ENCODE measurements at regions not wholly inside any gene's neighbourhood (a gene's known extent, or its start where the extent isn't known, plus 50 kb on each side); places are given as distances from the start of the nearest gene placed in this dataset.

DNA sequence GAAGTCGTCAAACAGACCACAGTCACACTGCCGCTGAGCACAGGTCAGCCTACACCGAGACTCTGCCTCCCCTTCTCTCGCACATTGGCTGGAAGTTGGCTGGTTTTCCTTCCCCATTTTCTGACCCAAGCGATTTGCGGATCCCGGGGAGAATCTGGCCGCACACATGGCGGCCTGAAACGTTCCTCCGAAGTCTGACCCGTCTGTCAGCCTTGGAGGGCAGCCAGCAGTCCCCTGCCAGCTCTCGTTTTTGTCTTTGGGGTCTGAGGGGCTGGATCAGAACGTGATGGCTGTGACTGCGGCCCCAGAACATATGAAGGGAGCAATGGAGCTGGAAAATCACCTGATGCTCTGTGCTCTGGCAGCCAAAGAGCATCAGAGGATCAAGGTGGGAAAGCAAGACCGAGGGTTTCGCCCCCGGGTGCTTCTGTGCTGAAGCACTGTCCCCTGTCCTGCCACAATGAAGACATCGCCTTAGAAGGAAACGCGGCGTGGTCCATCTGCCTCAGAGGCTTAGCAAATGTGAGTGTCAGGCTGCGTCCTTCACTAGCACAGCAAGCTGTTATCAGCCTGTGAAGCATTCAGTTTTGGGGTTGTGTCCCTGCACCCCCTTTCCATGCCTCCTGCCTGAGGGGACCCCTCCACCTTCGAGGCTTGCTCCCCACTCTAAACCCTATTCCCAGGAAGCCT is 119.3 kb upstream of the SHH start:
- Mint-ChIP-seq H3K9me3 (peaks cover 7% of the 10 kb centered on the region), H3K27ac (no peak overlapping the region), H3K27me3 (peaks cover 16% of the 10 kb centered on the region), H3K4me1 (no peaks in the 10 kb centered on the region), H3K4me3 (no peak overlapping the region), H3K36me3 (ENCODE audit: low read depth) (no peaks in the 10 kb centered on the region)
- no peak for ATAC-seq (replicated peaks)

DNA sequence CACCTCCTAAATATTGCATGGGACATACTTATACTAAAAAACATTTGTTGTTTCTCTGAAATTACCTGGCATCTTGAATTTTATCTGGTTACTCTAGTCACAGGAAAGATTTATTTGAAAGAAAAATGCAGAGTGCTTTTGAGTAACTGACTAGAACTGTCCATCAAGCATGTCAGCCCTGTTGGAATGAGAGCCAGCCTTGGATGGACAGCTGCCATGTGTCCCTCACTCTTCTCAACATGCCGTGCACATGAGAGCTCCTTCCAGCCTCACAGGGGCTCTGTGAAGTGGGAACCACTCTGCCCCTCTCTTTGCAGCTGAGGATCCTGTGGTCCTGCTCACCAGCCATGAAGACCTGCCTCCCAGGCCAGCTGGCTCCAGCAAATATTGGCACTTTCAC is 118.3 kb upstream of the SHH start:
- H3K27ac Mint-ChIP-seq: no peak overlapping the region
- H3K9me3 Mint-ChIP-seq: peaks cover 7% of the 10 kb centered on the region
- ATAC-seq (replicated peaks): no peak
- H3K36me3 Mint-ChIP-seq (ENCODE audit: low read depth): no peaks in the 10 kb centered on the region
- peaks cover 16% of the 10 kb centered on the region for H3K27me3 Mint-ChIP-seq
- no peak overlapping the region for H3K4me3 Mint-ChIP-seq
- no peaks in the 10 kb centered on the region for H3K4me1 Mint-ChIP-seq

GRCh38 chr7:155930061-155930460 is 117.8 kb upstream of the SHH start:
- Mint-ChIP-seq H3K27ac (no peak overlapping the region), H3K9me3 (peaks cover 4% of the 10 kb centered on the region), H3K4me3 (no peak overlapping the region), H3K4me1 (no peaks in the 10 kb centered on the region), H3K27me3 (peaks cover 16% of the 10 kb centered on the region), H3K36me3 (ENCODE audit: low read depth) (no peaks in the 10 kb centered on the region)
- no peak for ATAC-seq (replicated peaks)

- Mint-ChIP-seq H3K4me3 (no peak overlapping the region), H3K4me1 (no peaks in the 10 kb centered on the region), H3K27ac (no peak overlapping the region), H3K36me3 (ENCODE audit: low read depth) (no peaks in the 10 kb centered on the region), H3K27me3 (peaks cover 18% of the 10 kb centered on the region), H3K9me3 (no peaks in the 10 kb centered on the region)
- ATAC-seq (replicated peaks): no peak
These were observed 116.3 kb upstream of the SHH start for GRCh38 chr7:155928583-155928982.

- Mint-ChIP-seq H3K36me3 (ENCODE audit: low read depth) (no peaks in the 10 kb centered on the region), H3K27ac (no peak overlapping the region), H3K27me3 (peaks cover 18% of the 10 kb centered on the region), H3K4me3 (no peak overlapping the region), H3K4me1 (no peaks in the 10 kb centered on the region), H3K9me3 (no peaks in the 10 kb centered on the region)
- no peak for ATAC-seq (replicated peaks)
These were observed 115.6 kb upstream of the SHH start for GRCh38 chr7:155927905-155928304.

GRCh38 chr7:155925682-155926081 is 113.4 kb upstream of the SHH start:
- Mint-ChIP-seq H3K9me3 (no peaks in the 10 kb centered on the region), H3K27ac (no peak overlapping the region), H3K36me3 (ENCODE audit: low read depth) (no peaks in the 10 kb centered on the region), H3K4me3 (no peak overlapping the region), H3K4me1 (no peaks in the 10 kb centered on the region), H3K27me3 (peaks cover 18% of the 10 kb centered on the region)
- no peak for ATAC-seq (replicated peaks)

- no peaks in the 10 kb centered on the region for H3K36me3 Mint-ChIP-seq (ENCODE audit: low read depth)
- H3K27me3 Mint-ChIP-seq: peaks cover 9% of the 10 kb centered on the region
- no peak overlapping the region for H3K27ac Mint-ChIP-seq
These were observed 110.0 kb upstream of the SHH start for GRCh38 chr7:155922067-155922816.

GRCh38 chr7:155921804-155922066 is 109.5 kb upstream of the SHH start:
- H3K4me3 Mint-ChIP-seq: no peak overlapping the region
- peaks cover 3% of the 10 kb centered on the region for H3K9me3 Mint-ChIP-seq
- H3K27ac Mint-ChIP-seq: no peak overlapping the region
- H3K36me3 Mint-ChIP-seq (ENCODE audit: low read depth): no peaks in the 10 kb centered on the region
- peaks cover 5% of the 10 kb centered on the region for H3K4me1 Mint-ChIP-seq
- H3K27me3 Mint-ChIP-seq: peaks cover 7% of the 10 kb centered on the region
- no peak for ATAC-seq (replicated peaks)

More at GRCh38 chr7:155922067-155922816, 110.0 kb upstream of the SHH start:
- Mint-ChIP-seq H3K9me3 (peaks cover 3% of the 10 kb centered on the region), H3K4me1 (peaks cover 5% of the 10 kb centered on the region), H3K4me3 (no peak overlapping the region)
- no peak for ATAC-seq (replicated peaks)

- no peak overlapping the region for H3K27ac Mint-ChIP-seq
- peaks cover 5% of the 10 kb centered on the region for H3K4me1 Mint-ChIP-seq
- peaks cover 7% of the 10 kb centered on the region for H3K27me3 Mint-ChIP-seq
- H3K4me3 Mint-ChIP-seq: no peak overlapping the region
- no peak for ATAC-seq (replicated peaks)
- no peaks in the 10 kb centered on the region for H3K36me3 Mint-ChIP-seq (ENCODE audit: low read depth)
- peaks cover 3% of the 10 kb centered on the region for H3K9me3 Mint-ChIP-seq
These were observed 109.0 kb upstream of the SHH start for GRCh38 chr7:155921086-155921803.

GRCh38 chr7:155920068-155920461 is 107.8 kb upstream of the SHH start:
- Mint-ChIP-seq H3K4me1 (peaks cover 5% of the 10 kb centered on the region), H3K27me3 (peaks cover 7% of the 10 kb centered on the region)
- no peak for ATAC-seq (replicated peaks)

DNA sequence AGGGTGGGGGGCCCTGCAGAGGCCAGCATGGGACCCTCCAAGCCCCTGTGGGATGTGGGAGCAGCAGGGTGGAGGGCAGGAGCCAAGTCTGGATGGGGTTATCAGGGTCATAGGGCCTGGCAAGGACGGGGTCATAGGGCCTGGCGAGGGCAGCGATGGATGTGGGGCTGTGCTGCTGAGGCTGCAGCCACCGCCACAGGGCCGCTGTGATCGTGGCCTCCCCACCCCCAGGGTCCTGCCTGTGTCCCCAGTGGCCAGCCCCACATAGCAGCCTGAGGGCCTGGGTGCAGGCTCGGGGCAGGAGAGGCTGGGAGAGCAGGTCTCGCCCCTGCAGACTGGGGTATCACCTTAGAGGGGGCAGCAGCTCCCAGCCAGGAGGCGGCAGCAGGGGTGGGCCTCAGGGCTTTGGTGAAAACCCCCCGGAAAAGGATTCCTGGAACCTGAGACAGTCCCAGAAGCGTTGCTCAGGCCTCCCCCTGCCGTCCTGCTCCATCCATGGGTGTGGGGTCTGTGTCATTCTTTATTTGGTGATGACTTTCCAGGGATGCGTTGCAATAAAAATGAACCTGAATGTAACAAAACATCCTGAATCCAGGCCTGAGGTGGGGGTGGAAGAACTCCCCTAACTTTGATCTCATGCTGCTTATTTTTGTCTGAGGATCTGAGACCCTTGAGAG is 107.3 kb upstream of the SHH start:
- peaks cover 5% of the 10 kb centered on the region for H3K4me1 Mint-ChIP-seq

More at GRCh38 chr7:155920068-155920461, 107.8 kb upstream of the SHH start:
- no peak overlapping the region for H3K27ac Mint-ChIP-seq
- no peaks in the 10 kb centered on the region for H3K36me3 Mint-ChIP-seq (ENCODE audit: low read depth)
- peaks cover 3% of the 10 kb centered on the region for H3K9me3 Mint-ChIP-seq
- H3K4me3 Mint-ChIP-seq: no peak overlapping the region

GRCh38 chr7:155918720-155919390 is 106.6 kb upstream of the SHH start:
- Mint-ChIP-seq H3K4me1 (peaks cover 5% of the 10 kb centered on the region), H3K4me3 (no peak overlapping the region)

More for the DNA sequence above, 107.3 kb upstream of the SHH start:
- H3K27me3 Mint-ChIP-seq: peaks cover 7% of the 10 kb centered on the region
- H3K4me3 Mint-ChIP-seq: no peak overlapping the region
- H3K9me3 Mint-ChIP-seq: peaks cover 3% of the 10 kb centered on the region
- no peaks in the 10 kb centered on the region for H3K36me3 Mint-ChIP-seq (ENCODE audit: low read depth)
- ATAC-seq (replicated peaks): no peak
- no peak overlapping the region for H3K27ac Mint-ChIP-seq

DNA sequence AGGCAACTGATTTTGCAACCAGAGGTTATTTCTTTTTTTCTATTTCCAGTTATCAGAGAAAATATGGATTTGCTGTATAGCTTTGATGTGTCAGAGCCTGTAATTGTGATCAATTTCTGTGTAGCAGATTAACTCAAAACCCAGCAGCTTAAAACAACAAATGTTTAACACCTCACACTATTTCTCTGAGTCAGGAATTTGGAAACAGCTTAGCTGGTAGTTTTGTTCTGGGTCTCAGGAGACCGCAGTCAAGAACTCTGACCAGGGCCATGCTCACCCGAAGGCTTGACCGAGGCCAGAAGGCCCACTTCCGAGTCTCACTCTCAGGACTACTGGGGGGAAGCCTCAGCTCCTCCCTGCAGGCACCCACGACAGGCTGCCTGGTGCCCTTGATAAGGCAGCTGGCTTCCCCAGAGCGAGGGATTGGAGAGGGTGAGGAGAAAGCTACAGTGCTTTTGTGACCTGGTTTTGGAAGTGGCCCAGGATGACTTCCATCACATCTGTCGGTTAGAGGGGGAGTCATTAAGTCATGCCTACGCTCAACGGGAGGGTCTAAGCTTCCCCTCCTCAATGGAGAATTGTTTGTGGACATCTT is 105.7 kb upstream of the SHH start:
- Mint-ChIP-seq H3K4me3 (no peak overlapping the region), H3K27me3 (peaks cover 4% of the 10 kb centered on the region), H3K9me3 (peaks cover 3% of the 10 kb centered on the region), H3K36me3 (ENCODE audit: low read depth) (no peaks in the 10 kb centered on the region), H3K27ac (no peak overlapping the region), H3K4me1 (peaks cover 5% of the 10 kb centered on the region)
- no peak for ATAC-seq (replicated peaks)

More at GRCh38 chr7:155918720-155919390, 106.6 kb upstream of the SHH start:
- no peak for ATAC-seq (replicated peaks)
- Mint-ChIP-seq H3K27me3 (peaks cover 4% of the 10 kb centered on the region), H3K9me3 (peaks cover 3% of the 10 kb centered on the region), H3K36me3 (ENCODE audit: low read depth) (no peaks in the 10 kb centered on the region), H3K27ac (no peak overlapping the region)

Data from activated T-helper 17 cell treated with anti-CD3 and anti-CD28 coated beads, Interleukin-2, amount 50 U/mL, for 72 hours (primary cell).